Upper lobe of left lung (tissue), 6 donors: ENCODE measurements at regions not wholly inside any gene's neighbourhood (a gene's known extent, or its start where the extent isn't known, plus 50 kb on each side); places are given as distances from the start of the nearest gene placed in this dataset.

Experiments used
- ATAC-seq, 2 donors: fragments of 200-7000 bp; cut with Tn5 transposase; one replicate each; pipeline ENCODE4 v1.9.1; 2022; ENCODE audit warnings: mild to moderate bottlenecking in 2 of 2, moderate library complexity in 2 of 2; ENCODE audit not compliant: low FRiP score in 2 of 2
- DNase-seq, 2 donors: peaks; one replicate each; pipeline ENCODE4 v3.0.0-alpha.2; 2019 to 2020
- H3K27ac ChIP-seq, 4 donors: fragments of 200-600 bp; sonication (generic); one replicate each; pipeline ENCODE4 v1.5.1; 2016 to 2019
- H3K27me3 ChIP-seq, 4 donors: fragments of 200-600 bp; sonication (generic); one replicate each; pipeline ENCODE4 v1.5.1; 2017 to 2019
- H3K36me3 ChIP-seq, 4 donors: fragments of 200-600 bp; sonication (generic); one replicate each; pipeline ENCODE4 v1.5.1; 2016 to 2019
- H3K4me1 ChIP-seq, 4 donors: fragments of 200-600 bp; sonication (generic); one replicate each; pipeline ENCODE4 v1.5.1; 2018 to 2019
- H3K4me3 ChIP-seq, 4 donors: fragments of 200-600 bp; sonication (generic); one replicate each; pipeline ENCODE4 v1.5.1; 2017 to 2019; ENCODE audit warnings: mild to moderate bottlenecking in 2 of 4, moderate library complexity in 1 of 4
- H3K9me3 ChIP-seq, 4 donors: fragments of 200-600 bp; sonication (generic); one replicate each; pipeline ENCODE4 v1.5.1; 2018 to 2019
- EP300 ChIP-seq, 4 donors: sonication (generic); formaldehyde crosslinking; IDR thresholded peaks; one replicate each; pipeline ENCODE4 v1.5.1; 2017; ENCODE audit warnings: antibody characterized with exemption in 4 of 4, control low read depth in 2 of 4
- POLR2A ChIP-seq, 4 donors: fragments of 450-650 bp; IDR thresholded peaks; one replicate each; pipeline ENCODE4 v1.5.1; 2016 to 2017; ENCODE audit warnings: antibody characterized with exemption in 4 of 4, mild to moderate bottlenecking in 2 of 4
- POLR2AphosphoS5 ChIP-seq, 2 donors: sonication (generic); formaldehyde crosslinking; IDR thresholded peaks; one replicate each; pipeline ENCODE4 v1.5.1; 2017; ENCODE audit warnings: antibody characterized with exemption in 2 of 2
- WGBS, 2 donors: methylation state at CpG; one replicate each; pipeline ENCODE4 v1.1.5; 2017 to 2018; 5-methylcytosine and 5-hydroxymethylcytosine counted together
- TF ChIP-seq, protein P1 (sequence below), 6 experiments: fragments of 450-650 bp in 4 of 6; fragments of 200-600 bp in 2 of 6; sonication (generic) in 2 of 6; IDR thresholded peaks; one replicate each; pipeline ENCODE4 v1.5.1; 2016 to 2019; ENCODE audit warnings: antibody characterized with exemption in 6 of 6
- donor health status: DM: no; HTN: no; CAD: no; lungs with moderate emphysema.
- donor health status: DM: no; HTN: yes; CAD: no; lungs with severe emphysema.

DNA sequence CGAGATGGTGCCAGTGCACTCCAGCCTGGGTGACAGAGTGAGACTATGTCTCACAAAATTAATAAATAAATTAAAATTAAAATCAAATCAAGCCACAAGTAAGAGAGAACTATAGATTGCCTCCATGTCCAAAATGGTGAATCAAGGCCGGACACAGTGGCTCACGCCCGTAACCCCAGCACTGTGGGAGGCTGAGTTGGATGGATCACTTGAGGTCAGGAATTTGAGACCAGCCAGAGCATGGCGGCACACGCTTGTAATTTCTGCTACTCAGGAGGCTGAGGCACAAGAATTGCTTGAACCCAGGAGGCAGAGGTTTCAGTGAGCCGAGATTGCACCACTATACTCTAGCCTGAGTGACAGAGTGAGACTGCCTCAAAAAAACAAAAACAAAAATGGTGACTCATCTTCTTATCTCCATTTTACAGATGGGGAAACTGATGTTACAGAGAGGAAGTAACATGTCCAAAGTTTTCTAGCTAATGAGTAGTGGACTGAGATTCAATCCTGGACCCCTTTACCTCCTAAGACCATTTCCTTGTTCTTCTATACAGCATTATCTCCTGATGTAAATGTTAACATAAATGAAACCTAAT is 99.0 kb upstream of the HNRNPU start:
- Histone ChIP-seq H3K4me1 (peaks cover 24 to 34% (median 28%) of the 10 kb centered on the region in 4 donors), H3K9me3 (no peaks in the 10 kb centered on the region), H3K36me3 (no peaks in the 10 kb centered on the region), H3K27me3 (no peaks in the 10 kb centered on the region), H3K4me3 (no peak overlapping the region), H3K27ac (peak overlapping the region in 1 of 4 donors; percentile 81)
- DNase-seq (no peak), ATAC-seq (no peak)
- TF ChIP-seq POLR2A (IDR thresholded peaks at IDR 0.05) (no peak), POLR2AphosphoS5 (IDR thresholded peaks at IDR 0.05) (no peak), EP300 (IDR thresholded peaks at IDR 0.05) (no peak)
- TF ChIP-seq, protein P1, sequence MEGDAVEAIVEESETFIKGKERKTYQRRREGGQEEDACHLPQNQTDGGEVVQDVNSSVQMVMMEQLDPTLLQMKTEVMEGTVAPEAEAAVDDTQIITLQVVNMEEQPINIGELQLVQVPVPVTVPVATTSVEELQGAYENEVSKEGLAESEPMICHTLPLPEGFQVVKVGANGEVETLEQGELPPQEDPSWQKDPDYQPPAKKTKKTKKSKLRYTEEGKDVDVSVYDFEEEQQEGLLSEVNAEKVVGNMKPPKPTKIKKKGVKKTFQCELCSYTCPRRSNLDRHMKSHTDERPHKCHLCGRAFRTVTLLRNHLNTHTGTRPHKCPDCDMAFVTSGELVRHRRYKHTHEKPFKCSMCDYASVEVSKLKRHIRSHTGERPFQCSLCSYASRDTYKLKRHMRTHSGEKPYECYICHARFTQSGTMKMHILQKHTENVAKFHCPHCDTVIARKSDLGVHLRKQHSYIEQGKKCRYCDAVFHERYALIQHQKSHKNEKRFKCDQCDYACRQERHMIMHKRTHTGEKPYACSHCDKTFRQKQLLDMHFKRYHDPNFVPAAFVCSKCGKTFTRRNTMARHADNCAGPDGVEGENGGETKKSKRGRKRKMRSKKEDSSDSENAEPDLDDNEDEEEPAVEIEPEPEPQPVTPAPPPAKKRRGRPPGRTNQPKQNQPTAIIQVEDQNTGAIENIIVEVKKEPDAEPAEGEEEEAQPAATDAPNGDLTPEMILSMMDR (IDR thresholded peaks at IDR 0.05), result no peak
- WGBS, 2 donors, result 87 to 90% methylated on average over 7 of the region's 7 CpGs

DNA sequence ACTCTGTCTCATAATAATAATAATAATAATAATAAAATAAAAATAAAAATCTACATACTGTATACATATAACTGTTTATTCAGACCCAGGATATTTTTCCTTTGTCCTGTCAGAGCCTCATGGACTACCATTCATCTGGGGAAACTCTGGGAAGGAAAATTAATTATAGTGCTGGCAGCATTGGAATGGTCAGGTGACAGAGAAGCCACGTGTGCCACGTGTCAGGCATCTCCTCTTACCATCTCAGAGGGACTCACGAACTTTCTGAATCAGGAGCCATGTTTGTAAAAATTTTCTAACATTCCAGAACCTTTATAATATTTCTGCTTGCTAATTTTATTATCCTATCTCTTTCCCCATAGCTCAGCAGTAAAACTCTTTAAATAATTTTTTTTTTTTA is 97.8 kb upstream of the HNRNPU start:
- 50 to 54% methylated on average over 3 of the region's 3 CpGs for WGBS, 2 donors
- Histone ChIP-seq H3K36me3 (no peaks in the 10 kb centered on the region), H3K27me3 (no peaks in the 10 kb centered on the region), H3K4me1 (peaks cover 22 to 31% (median 25%) of the 10 kb centered on the region in 4 donors), H3K9me3 (no peaks in the 10 kb centered on the region), H3K4me3 (no peak overlapping the region), H3K27ac (no peak overlapping the region)
- TF ChIP-seq, protein P1 (IDR thresholded peaks at IDR 0.05), result no peak
- TF ChIP-seq POLR2AphosphoS5 (IDR thresholded peaks at IDR 0.05) (no peak), POLR2A (IDR thresholded peaks at IDR 0.05) (no peak), EP300 (IDR thresholded peaks at IDR 0.05) (no peak)
- ATAC-seq (no peak), DNase-seq (no peak)

DNA sequence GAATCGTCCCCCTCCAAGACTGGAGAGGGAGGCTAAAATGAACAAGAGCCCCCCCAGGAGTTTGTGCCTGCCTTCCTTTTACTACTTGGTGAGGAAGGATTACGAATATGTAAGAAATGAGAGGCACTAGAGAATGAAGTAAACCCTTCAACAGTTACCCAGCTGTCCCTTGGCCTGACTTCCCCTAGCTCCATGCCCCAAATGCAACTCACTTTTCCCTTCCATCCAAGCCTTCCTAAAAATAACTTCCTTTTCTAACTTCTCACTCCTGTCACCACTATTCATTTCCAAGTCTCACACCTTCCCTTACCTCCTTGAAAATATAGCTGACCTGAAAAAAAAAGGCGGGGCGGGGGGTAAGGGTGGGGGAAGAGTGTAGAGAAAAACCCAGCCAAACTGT is 96.6 kb upstream of the HNRNPU start:
- no peak for ATAC-seq
- no peaks in the 10 kb centered on the region for H3K36me3 ChIP-seq
- WGBS, 2 donors, result 69 to 77% methylated on average over 4 of the region's 4 CpGs
- peaks cover 22 to 30% (median 25%) of the 10 kb centered on the region in 4 donors for H3K4me1 ChIP-seq
- H3K27me3 ChIP-seq, result no peaks in the 10 kb centered on the region
- H3K27ac ChIP-seq, result no peak overlapping the region
- no peaks in the 10 kb centered on the region for H3K9me3 ChIP-seq
- no peak for TF ChIP-seq POLR2AphosphoS5 (IDR thresholded peaks at IDR 0.05)
- TF ChIP-seq, protein P1 (IDR thresholded peaks at IDR 0.05), result no peak
- no peak for TF ChIP-seq EP300 (IDR thresholded peaks at IDR 0.05)
- TF ChIP-seq POLR2A (IDR thresholded peaks at IDR 0.05), result no peak
- no peak for DNase-seq
- H3K4me3 ChIP-seq, result no peak overlapping the region

DNA sequence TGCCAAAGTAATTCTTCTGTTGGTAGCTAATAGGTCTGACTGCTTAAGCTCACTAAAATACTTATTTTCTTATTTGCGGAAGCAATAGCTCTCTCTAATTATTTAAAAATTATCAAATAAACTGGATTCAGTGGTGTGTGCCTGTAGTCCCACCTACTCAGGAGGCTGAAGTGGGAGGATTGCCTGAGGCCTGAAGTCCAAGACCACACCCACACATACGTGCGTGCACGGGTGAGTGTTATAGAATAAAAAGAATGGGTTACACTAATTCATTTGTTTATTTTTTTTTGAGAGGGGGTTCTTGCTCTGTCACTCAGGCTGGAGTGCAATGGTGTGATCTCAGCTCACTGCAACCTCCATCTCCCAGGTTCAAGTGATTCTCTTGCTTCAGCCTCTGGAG is 94.2 kb upstream of the HNRNPU start:
- 94 to 96% methylated on average over 4 of the region's 4 CpGs for WGBS, 2 donors
- H3K27ac ChIP-seq, result no peak overlapping the region
- TF ChIP-seq POLR2AphosphoS5 (IDR thresholded peaks at IDR 0.05) (no peak), EP300 (IDR thresholded peaks at IDR 0.05) (no peak), POLR2A (IDR thresholded peaks at IDR 0.05) (no peak)
- TF ChIP-seq, protein P1 (IDR thresholded peaks at IDR 0.05), result no peak
- peaks cover 2 to 9% (median 5%) of the 10 kb centered on the region in 4 donors for H3K4me1 ChIP-seq
- no peak for ATAC-seq
- H3K9me3 ChIP-seq, result no peaks in the 10 kb centered on the region
- H3K27me3 ChIP-seq, result no peaks in the 10 kb centered on the region
- no peak for DNase-seq
- H3K4me3 ChIP-seq, result no peak overlapping the region
- H3K36me3 ChIP-seq, result no peaks in the 10 kb centered on the region

DNA sequence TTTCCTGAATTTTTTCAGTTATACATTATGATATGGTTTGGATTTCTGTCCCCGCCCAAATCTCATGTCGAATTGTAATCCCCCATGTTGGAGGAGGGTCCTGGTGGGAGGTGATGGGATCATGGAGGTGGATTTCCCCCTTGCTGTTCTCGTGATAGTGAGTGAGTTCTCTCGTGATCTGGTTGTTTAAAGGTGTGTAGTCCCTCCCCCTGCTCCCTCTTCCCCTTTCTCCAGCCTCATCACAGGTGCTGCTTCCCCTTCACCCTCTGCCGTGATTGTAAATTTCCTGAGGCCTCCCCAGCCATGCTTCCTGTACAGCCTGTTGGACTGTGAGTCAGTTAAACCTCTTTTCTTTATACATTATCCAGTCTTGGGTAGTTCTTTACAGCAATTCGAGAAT is 93.2 kb upstream of the HNRNPU start:
- ATAC-seq (no peak), DNase-seq (no peak)
- H3K27me3 ChIP-seq, result no peaks in the 10 kb centered on the region
- H3K4me3 ChIP-seq, result no peak overlapping the region
- 61 to 82% methylated on average over 6 of the region's 6 CpGs for WGBS, 2 donors
- no peaks in the 10 kb centered on the region for H3K36me3 ChIP-seq
- H3K27ac ChIP-seq, result no peak overlapping the region
- H3K9me3 ChIP-seq, result no peaks in the 10 kb centered on the region
- no peaks in the 10 kb centered on the region for H3K4me1 ChIP-seq
- TF ChIP-seq EP300 (IDR thresholded peaks at IDR 0.05) (no peak), POLR2A (IDR thresholded peaks at IDR 0.05) (no peak), POLR2AphosphoS5 (IDR thresholded peaks at IDR 0.05) (no peak)
- TF ChIP-seq, protein P1 (IDR thresholded peaks at IDR 0.05), result no peak
